ENCODE measurements at regions not wholly inside any gene's neighbourhood (a gene's known extent, or its start where the extent isn't known, plus 50 kb on each side); places are given as distances from the start of the nearest gene placed in this dataset.

- no peak for TF ChIP-seq CTCF (IDR thresholded peaks at IDR 0.05)
- TF ChIP-seq FOSL2 (IDR thresholded peaks at IDR 0.05), result no peak
- no peak for TF ChIP-seq FOSL2 (CRISPR knock-in tag; IDR thresholded peaks at IDR 0.05)
- no peak for TF ChIP-seq REST (IDR thresholded peaks at IDR 0.05)
- no peak for TF ChIP-seq CEBPB (IDR thresholded peaks at IDR 0.05)
- no peak for TF ChIP-seq PHF8 (IDR thresholded peaks at IDR 0.05; ENCODE audit: borderline replicate concordance, low read depth)
- no peak for TF ChIP-seq POLR2A (IDR thresholded peaks at IDR 0.05; ENCODE audit: low read length)
- no peak for TF ChIP-seq CHD2 (IDR thresholded peaks at IDR 0.05; ENCODE audit: low read length, partially characterized antibody)
- TF ChIP-seq ZFP36 (IDR thresholded peaks at IDR 0.05; ENCODE audit: borderline replicate concordance, partially characterized antibody), result no peak
- no peak for TF ChIP-seq HDAC2 (IDR thresholded peaks at IDR 0.05)
- TF ChIP-seq MAFK (IDR thresholded peaks at IDR 0.05; ENCODE audit: partially characterized antibody), result no peak
- no peak for TF ChIP-seq GATA3 (IDR thresholded peaks at IDR 0.05; ENCODE audit: borderline replicate concordance)
Measured at GRCh38 chr17:53548252-53548651, 274.5 kb upstream of the KIF2B start.

All from A549 (cell line).